ENCODE measurements at regions not wholly inside any gene's neighbourhood (a gene's known extent, or its start where the extent isn't known, plus 50 kb on each side); places are given as distances from the start of the nearest gene placed in this dataset.

- Histone ChIP-seq H3K4me3 (ENCODE audit: low read depth, low read length) (no peak overlapping the region), H3K27me3 (ENCODE audit: control insufficient read depth, insufficient read depth, low read length) (peaks cover 2% of the 10 kb centered on the region; the same call in 1 of the 2 replicates), H3K36me3 (ENCODE audit: control insufficient read depth, insufficient read depth, low read length) (no peaks in the 10 kb centered on the region)
- CTCF ChIA-PET: interaction anchor here (0.7 to 1.0 kb wide), 2 partner anchors 9 to 194 kb away, joined by 3 read pairs; partner anchors contain the start of gene GMPPA
- DNase-seq (ENCODE audit: low read depth): no peak
- POLR2A ChIA-PET: no interaction called here
- no peak for TF ChIP-seq CTCF (IDR thresholded peaks at IDR 0.05; ENCODE audit: insufficient read depth, low read depth, low read length)
Observed at GRCh38 chr2:219692521-219692920, 65.1 kb downstream of the SLC4A3 start.

- ChIA-PET CTCF (no interaction called here), POLR2A (no interaction called here)
- no peak for TF ChIP-seq CTCF (IDR thresholded peaks at IDR 0.05; ENCODE audit: insufficient read depth, low read depth, low read length)
- H3K36me3 ChIP-seq (ENCODE audit: control insufficient read depth, insufficient read depth, low read length): no peaks in the 10 kb centered on the region
- peaks cover 2% of the 10 kb centered on the region; the same call in 1 of the 2 replicates for H3K27me3 ChIP-seq (ENCODE audit: control insufficient read depth, insufficient read depth, low read length)
- no peak overlapping the region for H3K4me3 ChIP-seq (ENCODE audit: low read depth, low read length)
- no peak for DNase-seq (ENCODE audit: low read depth)
Observed at GRCh38 chr2:219695145-219695709, 67.8 kb downstream of the SLC4A3 start.

- no peak for TF ChIP-seq CTCF (IDR thresholded peaks at IDR 0.05; ENCODE audit: insufficient read depth, low read depth, low read length)
- Histone ChIP-seq H3K27me3 (ENCODE audit: control insufficient read depth, insufficient read depth, low read length) (peaks cover 2% of the 10 kb centered on the region; the same call in 1 of the 2 replicates), H3K4me3 (ENCODE audit: low read depth, low read length) (no peak overlapping the region), H3K36me3 (ENCODE audit: control insufficient read depth, insufficient read depth, low read length) (no peaks in the 10 kb centered on the region)
- ChIA-PET POLR2A (no interaction called here), CTCF (interaction anchor here (0.9 to 1.0 kb wide), 3 partner anchors 8 to 169 kb away, joined by 3 to 6 read pairs (median 4); no protein-coding TSS in a partner anchor)
- no peak for DNase-seq (ENCODE audit: low read depth)
Observed at GRCh38 chr2:219697811-219698747, 70.6 kb downstream of the SLC4A3 start.

GRCh38 chr2:219698748-219699439, 71.5 kb downstream of the SLC4A3 start:
- Histone ChIP-seq H3K27me3 (ENCODE audit: control insufficient read depth, insufficient read depth, low read length) (peaks cover 2% of the 10 kb centered on the region; the same call in 1 of the 2 replicates), H3K4me3 (ENCODE audit: low read depth, low read length) (no peak overlapping the region), H3K36me3 (ENCODE audit: control insufficient read depth, insufficient read depth, low read length) (no peaks in the 10 kb centered on the region)
- ChIA-PET POLR2A (no interaction called here), CTCF (interaction anchor here (0.9 to 5.2 kb wide), 6 partner anchors 9 to 169 kb away, joined by 3 to 43 read pairs (median 4); no protein-coding TSS in a partner anchor)
- TF ChIP-seq CTCF (IDR thresholded peaks at IDR 0.05; ENCODE audit: insufficient read depth, low read depth, low read length): no peak
- no peak for DNase-seq (ENCODE audit: low read depth)
